GM23338 (cell line): ENCODE measurements at regions not wholly inside any gene's neighbourhood (a gene's known extent, or its start where the extent isn't known, plus 50 kb on each side); places are given as distances from the start of the nearest gene placed in this dataset.

Experiments used
- EZH2phosphoT487 ChIP-seq: fragments of 200-600 bp; sonication (generic); IDR thresholded peaks from one replicate; pipeline ENCODE4 v1.8.1; 2018; ENCODE audit warnings: antibody characterized with exemption; ENCODE audit not compliant: unreplicated experiment
- STAT1 ChIP-seq: IDR thresholded peaks from one replicate; pipeline ENCODE4 v1.6.1; 2016; ENCODE audit warnings: antibody characterized with exemption; ENCODE audit not compliant: unreplicated experiment
- ZNF331 ChIP-seq: fragments of 250-450 bp; sonication (Bioruptor Pico); IDR thresholded peaks from 2 replicates; pipeline ENCODE4 v1.5.0; 2020; ENCODE audit warnings: low read depth, mild to moderate bottlenecking, moderate library complexity
- TF ChIP-seq, protein P1 (sequence below), 2 experiments: fragments of 200-600 bp in 1 of 2; sonication (generic) in 1 of 2; conservative IDR thresholded peaks; 2 replicates each; pipeline versions ENCODE4 v1.5.1 to v1.6.1; 2016 to 2017; ENCODE audit warnings: antibody characterized with exemption in 2 of 2, low read depth in 2 of 2, mild to moderate bottlenecking in 2 of 2, moderate library complexity in 1 of 2
- TF ChIP-seq, protein P2 (sequence below): IDR thresholded peaks from one replicate; pipeline ENCODE4 v1.6.1; 2018; ENCODE audit warnings: antibody characterized with exemption; ENCODE audit not compliant: unreplicated experiment

DNA sequence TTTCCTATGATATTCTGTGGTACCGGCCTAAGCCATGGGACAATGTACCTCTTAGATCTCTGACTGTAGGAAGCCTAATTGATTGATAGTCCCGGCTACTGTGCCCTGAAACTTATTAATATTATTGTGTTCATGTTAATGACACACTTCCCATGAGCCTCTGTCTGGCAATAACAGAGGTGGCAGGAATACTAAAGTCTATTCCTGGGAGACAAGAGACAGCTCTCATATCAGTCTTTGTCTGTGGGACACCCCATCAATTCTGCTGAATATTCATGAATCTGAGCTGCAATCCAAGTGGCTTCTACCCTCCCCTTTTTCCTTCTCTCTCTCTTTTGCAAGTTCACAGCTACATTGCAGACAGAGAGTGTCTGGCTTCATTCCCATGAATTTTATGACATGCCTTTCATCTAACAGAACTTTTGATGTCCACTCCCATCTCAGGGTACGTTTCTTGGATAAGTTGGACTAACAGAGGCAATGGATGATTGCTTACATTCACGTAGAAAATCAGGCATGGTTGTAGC is 907.5 kb downstream of the ZPLD1 start:
- TF ChIP-seq, protein P1, sequence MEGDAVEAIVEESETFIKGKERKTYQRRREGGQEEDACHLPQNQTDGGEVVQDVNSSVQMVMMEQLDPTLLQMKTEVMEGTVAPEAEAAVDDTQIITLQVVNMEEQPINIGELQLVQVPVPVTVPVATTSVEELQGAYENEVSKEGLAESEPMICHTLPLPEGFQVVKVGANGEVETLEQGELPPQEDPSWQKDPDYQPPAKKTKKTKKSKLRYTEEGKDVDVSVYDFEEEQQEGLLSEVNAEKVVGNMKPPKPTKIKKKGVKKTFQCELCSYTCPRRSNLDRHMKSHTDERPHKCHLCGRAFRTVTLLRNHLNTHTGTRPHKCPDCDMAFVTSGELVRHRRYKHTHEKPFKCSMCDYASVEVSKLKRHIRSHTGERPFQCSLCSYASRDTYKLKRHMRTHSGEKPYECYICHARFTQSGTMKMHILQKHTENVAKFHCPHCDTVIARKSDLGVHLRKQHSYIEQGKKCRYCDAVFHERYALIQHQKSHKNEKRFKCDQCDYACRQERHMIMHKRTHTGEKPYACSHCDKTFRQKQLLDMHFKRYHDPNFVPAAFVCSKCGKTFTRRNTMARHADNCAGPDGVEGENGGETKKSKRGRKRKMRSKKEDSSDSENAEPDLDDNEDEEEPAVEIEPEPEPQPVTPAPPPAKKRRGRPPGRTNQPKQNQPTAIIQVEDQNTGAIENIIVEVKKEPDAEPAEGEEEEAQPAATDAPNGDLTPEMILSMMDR (conservative IDR thresholded peaks at IDR 0.05; ENCODE audit: low read depth in 2 of 2), result no peak
- TF ChIP-seq, protein P2, sequence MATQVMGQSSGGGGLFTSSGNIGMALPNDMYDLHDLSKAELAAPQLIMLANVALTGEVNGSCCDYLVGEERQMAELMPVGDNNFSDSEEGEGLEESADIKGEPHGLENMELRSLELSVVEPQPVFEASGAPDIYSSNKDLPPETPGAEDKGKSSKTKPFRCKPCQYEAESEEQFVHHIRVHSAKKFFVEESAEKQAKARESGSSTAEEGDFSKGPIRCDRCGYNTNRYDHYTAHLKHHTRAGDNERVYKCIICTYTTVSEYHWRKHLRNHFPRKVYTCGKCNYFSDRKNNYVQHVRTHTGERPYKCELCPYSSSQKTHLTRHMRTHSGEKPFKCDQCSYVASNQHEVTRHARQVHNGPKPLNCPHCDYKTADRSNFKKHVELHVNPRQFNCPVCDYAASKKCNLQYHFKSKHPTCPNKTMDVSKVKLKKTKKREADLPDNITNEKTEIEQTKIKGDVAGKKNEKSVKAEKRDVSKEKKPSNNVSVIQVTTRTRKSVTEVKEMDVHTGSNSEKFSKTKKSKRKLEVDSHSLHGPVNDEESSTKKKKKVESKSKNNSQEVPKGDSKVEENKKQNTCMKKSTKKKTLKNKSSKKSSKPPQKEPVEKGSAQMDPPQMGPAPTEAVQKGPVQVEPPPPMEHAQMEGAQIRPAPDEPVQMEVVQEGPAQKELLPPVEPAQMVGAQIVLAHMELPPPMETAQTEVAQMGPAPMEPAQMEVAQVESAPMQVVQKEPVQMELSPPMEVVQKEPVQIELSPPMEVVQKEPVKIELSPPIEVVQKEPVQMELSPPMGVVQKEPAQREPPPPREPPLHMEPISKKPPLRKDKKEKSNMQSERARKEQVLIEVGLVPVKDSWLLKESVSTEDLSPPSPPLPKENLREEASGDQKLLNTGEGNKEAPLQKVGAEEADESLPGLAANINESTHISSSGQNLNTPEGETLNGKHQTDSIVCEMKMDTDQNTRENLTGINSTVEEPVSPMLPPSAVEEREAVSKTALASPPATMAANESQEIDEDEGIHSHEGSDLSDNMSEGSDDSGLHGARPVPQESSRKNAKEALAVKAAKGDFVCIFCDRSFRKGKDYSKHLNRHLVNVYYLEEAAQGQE, result no peak
- TF ChIP-seq ZNF331 (CRISPR knock-in tag), result no peak
- TF ChIP-seq STAT1, result no peak
- no peak for TF ChIP-seq EZH2phosphoT487
